M059J (cell line): ENCODE measurements at regions not wholly inside any gene's neighbourhood (a gene's known extent, or its start where the extent isn't known, plus 50 kb on each side); places are given as distances from the start of the nearest gene placed in this dataset.

Experiments used
- DNase-seq: peaks from one replicate; pipeline ENCODE4 v3.0.0-alpha.2; 2012; ENCODE audit warnings: low read depth

GRCh38 chrX:78476701-78477100 lies 149.3 kb upstream of the CYSLTR1 start:
- DNase-seq = no peak

- DNase-seq = no peak
Observed at GRCh38 chrX:78456909-78457308, 129.5 kb upstream of the CYSLTR1 start.

GRCh38 chrX:78455901-78456300 lies 128.5 kb upstream of the CYSLTR1 start:
- DNase-seq = peak; percentile 67

GRCh38 chrX:78452356-78452755 lies 124.9 kb upstream of the CYSLTR1 start:
- peak; percentile 13 for DNase-seq

GRCh38 chrX:78437621-78438020 lies 110.2 kb upstream of the CYSLTR1 start:
- DNase-seq = no peak

- DNase-seq = no peak
Observed at GRCh38 chrX:78429172-78429571, 101.8 kb upstream of the CYSLTR1 start.

GRCh38 chrX:78388663-78389062 lies 61.3 kb upstream of the CYSLTR1 start:
- DNase-seq = no peak

- DNase-seq = no peak
Observed at GRCh38 chrX:78387364-78387763, 60.0 kb upstream of the CYSLTR1 start.

GRCh38 chrX:78384486-78384885 lies 57.1 kb upstream of the CYSLTR1 start:
- peak; percentile 45 for DNase-seq

- no peak for DNase-seq
Observed at GRCh38 chrX:78383594-78383993, 56.2 kb upstream of the CYSLTR1 start.

- peak; percentile 27 for DNase-seq
Observed at GRCh38 chrX:78378476-78379115, 51.2 kb upstream of the CYSLTR1 start.
